DLD1 (cell line): ENCODE measurements at regions not wholly inside any gene's neighbourhood (a gene's known extent, or its start where the extent isn't known, plus 50 kb on each side); places are given as distances from the start of the nearest gene placed in this dataset.
"Not testable (repeated sequence)": the region's sequence is repeated elsewhere in the genome, so short reads cannot be mapped to it uniquely, and the experiment has no call there.

ENCODE experiments used
- in situ Hi-C: cut with HindIII; loops from 2 replicates; pipeline ENCODE4 v1.10.0; 2017; ENCODE audit warnings: low sequenced_read_pairs

DNA sequence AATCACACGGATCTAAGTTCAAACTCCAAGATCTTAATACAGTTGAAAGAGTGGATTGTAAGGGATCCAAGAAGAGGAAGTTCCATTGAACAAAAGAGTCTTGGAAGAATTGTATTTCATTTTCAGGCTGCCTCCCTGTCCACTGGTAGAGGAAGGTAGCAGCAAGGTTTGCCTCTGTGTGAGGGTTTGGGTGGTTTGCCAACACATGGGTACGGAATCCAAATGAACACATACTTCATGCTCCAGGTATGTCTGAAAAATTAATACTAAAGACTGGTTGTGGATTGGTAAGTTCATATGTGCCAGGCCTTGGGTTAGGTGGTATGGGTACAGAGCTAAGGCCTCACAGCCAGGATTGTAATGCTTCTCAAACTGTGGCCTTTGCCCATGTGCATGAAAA is 523.6 kb upstream of the BOD1L1 start:
- in situ Hi-C loops: no loop called here

DNA sequence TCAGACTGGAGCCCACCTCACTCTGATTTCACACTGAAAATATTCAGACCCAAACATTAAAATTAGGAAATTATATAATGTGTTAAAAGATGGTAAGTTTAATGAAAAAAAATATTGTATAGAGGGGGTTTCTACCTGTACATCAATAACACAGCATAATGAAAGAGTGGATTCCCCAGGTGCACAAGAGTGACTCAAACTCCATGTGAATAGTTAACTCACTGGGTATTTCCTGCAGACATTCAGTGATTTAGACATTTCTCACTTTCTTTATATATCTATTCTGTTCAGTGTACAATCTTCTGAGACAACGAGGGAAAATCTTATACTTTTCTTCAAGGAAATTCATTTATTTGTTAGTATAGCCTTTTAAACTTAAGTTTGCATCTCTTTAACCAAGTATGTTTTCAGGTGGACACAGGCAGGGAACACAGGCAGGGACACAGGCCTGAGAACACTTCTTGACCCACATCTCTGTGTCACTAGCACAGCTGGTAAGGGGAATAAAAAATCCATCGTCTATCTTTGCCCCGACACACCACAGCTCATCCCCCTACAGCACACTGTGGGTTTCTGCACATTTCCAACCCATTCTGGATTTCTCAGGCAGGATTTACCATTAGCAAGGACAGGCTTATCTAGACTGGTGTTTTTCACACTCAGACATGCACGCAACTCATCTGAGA is 525.5 kb upstream of the BOD1L1 start:
- in situ Hi-C loops: no loop called here

DNA sequence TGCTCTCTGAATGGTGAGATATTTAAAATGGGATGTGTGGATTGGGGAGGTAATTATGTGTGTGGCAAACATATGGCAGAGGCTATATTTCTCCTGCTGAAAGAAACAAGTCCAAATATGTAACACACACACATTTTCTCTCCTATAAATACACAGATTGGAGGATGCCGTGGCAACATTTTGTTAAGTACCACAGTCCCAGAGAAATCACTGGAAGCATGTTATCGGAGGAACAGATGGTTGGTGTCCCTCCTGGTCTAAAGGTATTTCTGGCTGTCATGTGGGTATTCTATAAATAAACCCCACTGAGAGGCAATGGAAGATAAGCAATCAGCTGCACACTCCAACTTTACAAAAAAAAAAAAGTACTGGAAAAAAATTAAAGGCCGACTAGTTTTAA is 528.3 kb upstream of the BOD1L1 start:
- in situ Hi-C loops: no loop called here

DNA sequence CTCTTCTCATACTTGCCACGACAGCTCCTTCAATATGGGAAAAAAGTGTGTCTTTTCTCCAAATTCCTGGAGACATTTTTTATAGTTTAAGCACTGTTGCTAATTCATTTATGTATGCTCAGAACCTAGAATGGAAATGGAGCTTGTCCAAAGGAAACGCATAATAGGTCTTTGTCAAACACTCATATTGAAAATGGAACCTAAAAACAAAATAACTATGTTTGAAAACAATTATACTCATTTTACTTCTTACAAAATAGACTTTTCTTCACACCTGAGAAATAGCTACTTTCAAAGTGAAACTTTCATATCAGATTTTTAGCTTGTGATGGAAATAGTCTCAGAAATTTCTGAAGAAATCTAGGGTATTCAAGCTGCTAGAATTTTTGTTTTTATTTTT is 529.7 kb upstream of the BOD1L1 start:
- in situ Hi-C loops: no loop called here

DNA sequence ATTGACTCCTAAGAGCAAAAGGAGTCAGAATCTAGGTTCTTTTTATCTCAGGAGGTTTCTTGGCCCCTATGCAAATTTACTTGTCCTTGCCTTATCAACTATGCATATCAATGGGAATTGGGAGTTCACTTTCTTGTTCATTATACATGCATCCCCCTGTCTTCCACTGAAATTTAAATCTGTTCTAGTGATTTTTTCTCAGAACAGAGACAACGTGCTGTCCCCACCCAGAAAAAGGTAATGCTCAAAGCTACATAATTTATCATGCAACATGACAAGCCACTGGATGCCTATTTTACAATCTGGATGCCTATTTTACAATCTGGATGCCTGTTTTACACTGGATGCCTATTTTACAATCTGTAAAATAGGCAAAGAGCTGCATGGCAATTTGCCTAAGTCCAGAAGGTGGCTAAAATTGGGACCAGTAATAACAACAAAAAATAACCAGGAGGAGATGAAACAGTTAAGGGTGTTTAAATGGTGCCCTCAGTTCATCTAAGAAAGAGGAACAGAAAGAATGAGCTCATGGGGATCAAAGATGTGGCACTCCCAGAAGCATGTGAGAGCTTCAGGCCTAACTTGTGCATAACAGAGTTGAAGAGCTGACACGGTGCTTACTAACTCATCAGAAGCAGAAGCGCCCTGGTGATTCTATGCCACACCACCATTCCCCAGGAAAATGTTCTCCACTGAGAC is 537.8 kb upstream of the BOD1L1 start:
- in situ Hi-C loops: no loop called here

DNA sequence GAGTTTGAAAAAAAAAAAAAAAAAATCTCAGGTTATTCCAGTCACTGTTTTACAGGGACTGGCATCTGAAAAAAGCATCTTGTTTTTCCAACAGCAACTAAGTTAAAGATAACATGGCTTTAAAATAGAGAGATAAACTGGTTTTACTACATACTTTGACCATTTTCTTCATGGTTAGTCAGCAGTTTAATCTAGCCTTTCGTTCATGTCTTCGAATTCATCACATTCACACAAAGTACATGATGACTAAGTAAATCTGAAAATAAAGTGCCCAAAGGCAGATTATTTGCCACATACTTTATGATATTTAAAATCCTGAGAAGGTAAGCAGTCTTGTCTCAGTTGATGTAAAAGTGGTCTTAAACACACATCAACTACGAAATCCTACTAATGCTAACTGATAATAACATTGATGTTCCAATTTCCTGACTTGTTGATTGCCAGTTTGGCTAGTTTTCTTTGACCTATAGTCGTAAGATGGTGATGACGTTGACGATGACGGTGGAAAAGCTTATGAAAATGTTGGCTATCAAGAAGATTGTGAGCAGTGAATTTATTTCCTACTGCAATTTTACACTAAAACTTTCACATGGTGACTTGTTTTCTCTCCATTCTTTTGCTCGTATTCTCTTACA is 540.5 kb upstream of the BOD1L1 start:
- in situ Hi-C loops: no loop called here

DNA sequence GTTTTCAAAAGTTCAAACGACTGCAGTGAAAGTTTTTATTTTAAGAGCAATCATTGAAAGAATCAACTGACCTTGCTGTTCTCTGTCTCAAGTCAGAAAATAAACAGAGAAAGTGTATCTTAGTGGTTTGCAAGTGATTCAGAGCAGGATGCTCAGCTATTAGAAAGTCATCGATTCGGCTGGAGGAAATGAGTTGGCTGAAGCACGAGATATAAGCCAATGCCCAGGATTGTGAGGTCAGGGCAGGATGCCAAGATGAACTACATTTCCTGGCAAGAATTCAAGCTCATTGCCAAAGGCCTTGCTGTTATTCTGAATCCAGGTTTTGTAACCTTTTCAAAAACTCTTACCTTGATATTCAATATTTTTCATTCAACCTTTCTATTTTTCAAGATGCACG is 541.4 kb upstream of the BOD1L1 start:
- in situ Hi-C loops: no loop called here

DNA sequence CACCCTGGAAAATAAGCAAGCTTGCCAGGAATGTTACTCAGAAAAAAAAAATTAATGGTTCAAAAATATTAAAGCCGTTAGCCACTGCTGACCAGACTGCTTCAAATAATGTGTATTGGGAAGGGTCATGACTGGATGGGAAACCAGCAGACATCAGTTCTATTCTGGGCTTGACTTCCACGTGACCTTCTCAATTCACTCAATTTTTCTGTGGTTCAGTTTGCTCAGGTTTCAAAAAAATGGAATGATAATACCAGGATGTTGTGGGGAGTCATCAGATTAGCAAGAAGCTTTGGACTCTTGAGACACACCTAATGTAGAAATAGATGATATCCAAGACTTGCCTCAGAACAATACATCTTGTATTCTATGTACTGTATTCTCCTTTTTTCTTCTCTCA is 541.9 kb upstream of the BOD1L1 start:
- in situ Hi-C loops: no loop called here

DNA sequence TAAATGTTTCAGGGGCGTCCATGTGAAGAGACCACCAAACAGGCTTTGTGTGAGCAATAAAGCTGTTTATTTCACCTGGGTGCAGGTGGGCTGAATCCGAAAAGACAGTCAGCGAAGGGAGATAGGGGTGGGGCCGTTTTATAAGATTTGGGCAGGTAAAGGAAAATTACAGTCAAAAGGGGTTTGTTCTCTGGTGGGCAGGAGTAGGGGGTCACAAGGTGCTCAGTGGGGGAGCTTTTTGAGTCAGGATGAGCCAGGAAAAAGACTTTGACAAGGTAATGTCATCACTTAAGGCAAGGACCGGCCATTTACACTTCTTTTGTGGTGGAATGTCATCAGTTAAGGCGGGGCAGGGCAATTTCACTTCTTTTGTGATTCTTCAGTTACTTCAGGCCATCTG is 542.4 kb upstream of the BOD1L1 start:
- in situ Hi-C loops: not testable (repeated sequence)

DNA sequence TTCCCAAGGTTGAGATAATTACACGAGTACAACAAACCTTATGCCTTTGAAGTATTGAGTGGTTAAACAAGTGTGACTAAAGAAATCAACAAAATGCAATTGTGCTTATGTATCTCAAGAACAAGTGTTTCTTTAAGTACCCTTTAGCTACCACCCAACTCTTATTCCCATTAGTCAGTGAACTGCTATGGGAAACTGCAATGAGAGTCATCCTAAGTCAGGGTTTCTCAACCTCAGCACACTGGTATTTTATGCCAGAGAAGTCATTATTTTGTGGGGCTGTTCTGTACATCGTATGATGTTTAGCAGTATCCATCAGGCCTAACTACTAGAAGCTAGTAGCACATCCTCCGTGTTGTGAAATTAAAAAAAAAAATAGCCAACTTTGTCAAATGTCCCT is 549.1 kb upstream of the BOD1L1 start:
- in situ Hi-C loops: no loop called here

DNA sequence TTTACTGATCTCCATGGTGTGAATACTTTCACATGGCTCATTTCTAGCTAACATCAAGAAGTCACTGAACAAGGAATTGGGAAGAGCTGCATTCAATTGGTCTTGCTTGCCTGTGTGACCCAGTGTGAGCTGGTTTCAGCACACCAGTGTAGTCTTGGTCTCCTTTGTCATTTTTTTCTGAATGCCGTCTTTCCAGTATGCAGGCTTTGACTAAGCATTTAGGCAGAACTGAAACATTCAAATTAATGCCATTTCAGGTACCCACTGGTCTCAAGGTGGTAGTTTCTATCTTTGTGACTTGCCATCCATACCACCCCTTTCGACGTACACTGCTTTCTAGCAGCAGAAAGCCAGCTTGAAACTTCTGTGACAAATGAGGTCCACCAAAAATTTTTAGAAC is 550.5 kb upstream of the BOD1L1 start:
- in situ Hi-C loops: no loop called here

DNA sequence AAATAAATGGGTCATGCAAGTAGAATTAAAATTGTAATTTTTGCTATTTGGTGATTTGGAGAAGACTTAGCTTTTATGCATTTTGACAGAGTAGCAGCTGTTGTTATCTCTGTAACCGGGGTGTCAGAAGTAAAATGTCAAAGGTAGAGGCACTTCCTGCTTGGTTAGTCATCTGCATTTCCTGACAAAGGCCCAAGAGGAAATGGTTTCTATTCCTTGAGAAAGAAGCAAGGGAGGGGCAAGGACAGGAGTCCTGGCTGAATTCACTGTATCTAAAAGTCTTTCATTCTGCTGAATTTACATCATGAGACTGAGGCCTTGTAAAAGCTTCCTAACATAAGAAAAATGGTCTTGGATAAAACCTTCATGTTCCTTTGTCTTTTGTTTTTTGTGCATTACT is 550.9 kb upstream of the BOD1L1 start:
- in situ Hi-C loops: no loop called here

DNA sequence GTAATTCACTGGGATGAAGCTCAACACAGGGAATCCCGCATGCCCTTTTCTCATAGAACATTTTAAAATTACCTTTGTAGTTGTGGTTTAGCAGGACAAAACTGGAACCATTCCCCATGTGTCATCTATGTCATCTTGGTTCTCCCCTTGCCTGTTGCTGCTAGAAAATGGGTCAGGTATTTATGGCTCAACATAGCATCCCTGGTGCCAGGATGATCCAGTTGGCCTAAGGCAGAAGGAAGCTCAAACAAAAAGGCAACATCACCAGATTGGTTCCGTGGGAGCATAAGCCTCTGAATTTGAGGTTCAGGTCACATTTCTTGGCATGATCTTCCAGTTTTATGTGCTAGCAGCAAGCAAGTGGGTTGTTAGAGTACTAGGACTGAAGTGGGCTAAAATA is 552.6 kb upstream of the BOD1L1 start:
- in situ Hi-C loops: no loop called here

DNA sequence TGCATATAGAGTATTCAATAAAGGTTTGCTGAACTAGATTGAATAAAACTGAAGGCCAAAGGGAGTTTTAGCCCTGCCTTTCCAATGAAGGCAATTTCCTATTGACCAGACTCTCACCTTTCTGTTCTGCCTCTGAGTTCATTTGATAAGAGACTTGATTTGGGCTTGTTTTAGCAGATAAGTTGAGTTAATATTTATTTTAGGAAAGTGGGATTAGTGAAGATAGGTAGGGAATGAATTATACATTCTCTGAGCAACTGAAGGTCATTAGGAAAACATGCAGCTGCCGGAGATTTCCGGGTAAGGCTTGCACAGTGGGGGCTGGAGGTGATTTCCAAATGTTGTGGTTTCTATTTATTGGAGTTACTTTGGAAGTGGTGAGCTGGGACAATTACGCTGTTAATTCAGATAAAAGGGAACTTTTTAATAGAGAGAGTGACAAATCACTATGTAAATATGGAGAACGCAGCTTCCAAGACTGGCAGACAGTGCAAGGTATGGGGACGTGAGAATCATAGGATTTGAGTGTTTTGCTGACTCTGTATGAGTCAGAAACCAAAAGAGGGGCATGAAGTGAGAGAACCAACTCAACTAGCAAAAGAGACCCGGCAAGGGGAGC is 553.6 kb upstream of the BOD1L1 start:
- in situ Hi-C loops: no loop called here

DNA sequence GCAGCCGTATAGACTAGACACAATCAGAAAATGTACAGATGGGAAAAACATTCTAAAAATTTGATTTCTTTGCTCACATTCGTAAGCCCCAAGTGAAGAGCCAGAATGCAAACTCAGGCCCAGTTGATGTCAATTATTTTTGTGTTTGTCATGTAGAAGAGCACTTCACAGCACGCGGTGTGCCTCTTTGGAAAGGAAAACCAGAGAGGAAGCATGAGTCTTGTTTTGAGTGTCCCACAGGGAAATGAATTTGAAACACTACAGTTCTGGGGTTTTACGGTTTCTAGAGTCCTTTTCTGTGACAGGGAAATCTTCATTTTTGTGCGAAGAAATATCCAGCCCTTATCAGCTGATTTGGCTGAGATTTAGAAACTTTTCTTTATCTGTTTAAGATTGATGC is 554.6 kb upstream of the BOD1L1 start:
- in situ Hi-C loops: no loop called here

DNA sequence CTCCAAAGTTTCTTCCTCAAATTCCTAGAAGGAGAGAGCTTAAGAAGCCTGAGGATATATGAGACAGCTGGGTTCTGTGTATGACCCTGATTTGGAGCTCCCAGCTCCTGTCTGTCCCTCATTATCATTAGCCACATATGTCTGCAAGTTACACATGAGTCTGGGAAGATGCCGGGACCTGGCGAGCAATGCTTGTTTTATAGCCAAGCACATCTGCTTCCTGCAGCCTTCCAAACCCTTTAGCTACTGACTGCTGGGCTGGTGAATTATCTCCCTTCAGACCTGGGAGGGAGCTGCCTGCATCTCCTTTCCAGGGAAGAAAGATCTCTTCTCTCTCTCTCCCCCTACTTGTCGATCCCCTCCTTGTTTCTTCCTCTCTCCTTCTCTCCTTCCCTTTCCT is 556.7 kb upstream of the BOD1L1 start:
- in situ Hi-C loops: no loop called here

DNA sequence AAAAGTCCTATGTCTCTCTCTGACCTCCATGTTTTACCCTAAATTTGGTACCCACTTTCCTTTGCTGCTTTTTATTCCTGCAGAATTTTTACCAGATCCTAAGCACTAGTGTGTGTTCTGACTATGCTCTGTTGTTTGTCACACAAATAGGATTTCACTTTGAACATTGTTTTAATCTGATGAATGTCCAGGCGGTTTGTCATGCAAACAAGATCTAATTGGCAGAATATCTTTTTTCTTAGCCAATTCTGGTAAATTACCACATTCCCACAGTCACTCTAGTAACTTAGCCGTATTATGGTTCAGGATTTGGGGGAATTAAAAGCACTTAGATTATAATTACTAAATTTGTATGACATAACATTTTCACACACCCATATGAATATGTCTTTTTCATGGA is 557.2 kb upstream of the BOD1L1 start:
- in situ Hi-C loops: no loop called here

DNA sequence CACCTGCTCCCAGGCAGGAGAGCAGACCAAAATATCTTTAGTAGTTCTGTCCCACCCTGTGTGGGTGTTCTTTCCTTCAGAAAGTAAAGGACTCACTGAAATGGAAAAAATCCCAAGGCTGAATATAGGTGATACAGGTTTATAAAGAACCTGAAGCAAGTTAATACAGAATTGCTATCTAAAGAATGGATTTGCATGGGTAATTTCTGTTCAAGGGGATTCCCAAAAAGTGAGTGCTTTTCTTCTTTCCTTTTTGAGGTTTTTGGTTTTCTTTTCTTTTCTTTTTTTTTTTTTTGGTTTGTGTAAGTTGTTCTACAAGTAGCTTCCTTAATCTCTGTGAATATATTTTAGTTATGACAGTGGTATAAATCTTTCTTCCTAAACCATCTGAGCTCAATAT is 560.7 kb upstream of the BOD1L1 start:
- in situ Hi-C loops: no loop called here

DNA sequence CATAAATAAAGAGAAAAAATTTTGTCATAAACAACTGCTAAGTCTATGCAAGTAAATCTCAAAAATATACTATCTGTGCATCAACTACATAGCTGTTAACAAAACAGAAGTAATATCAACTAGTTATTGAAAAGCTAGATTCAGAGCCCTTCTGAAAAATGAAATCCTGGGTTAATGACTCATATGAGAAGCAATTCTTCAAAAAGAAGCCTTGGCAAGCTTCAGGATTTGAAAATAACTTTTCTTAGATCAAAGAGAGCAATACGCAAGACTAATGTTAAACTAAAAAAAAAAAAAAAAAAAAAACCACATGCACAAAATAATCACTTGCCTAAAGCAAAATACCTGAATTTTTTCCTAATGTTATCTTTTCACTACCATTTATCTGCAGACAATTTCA is 566.1 kb upstream of the BOD1L1 start:
- in situ Hi-C loops: no loop called here

DNA sequence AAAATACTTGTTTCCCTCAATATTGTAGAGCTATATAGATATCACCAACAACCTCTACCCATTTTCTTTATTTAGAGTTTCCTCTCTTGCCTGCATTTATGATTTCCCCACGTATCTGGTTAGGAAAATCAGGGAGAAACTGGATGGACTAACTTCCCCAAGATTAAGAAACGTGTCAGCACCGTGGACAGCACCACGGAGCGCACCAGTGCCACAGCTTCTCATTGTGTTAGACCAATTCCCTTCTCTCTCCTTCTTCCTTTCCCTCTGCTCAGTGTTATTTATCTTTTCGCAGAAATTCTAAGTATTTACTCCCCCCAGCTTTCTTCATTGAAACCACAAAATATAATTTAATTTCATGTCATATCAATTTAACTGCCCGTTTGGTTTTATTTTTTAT is 568.6 kb upstream of the BOD1L1 start:
- in situ Hi-C loops: no loop called here

DNA sequence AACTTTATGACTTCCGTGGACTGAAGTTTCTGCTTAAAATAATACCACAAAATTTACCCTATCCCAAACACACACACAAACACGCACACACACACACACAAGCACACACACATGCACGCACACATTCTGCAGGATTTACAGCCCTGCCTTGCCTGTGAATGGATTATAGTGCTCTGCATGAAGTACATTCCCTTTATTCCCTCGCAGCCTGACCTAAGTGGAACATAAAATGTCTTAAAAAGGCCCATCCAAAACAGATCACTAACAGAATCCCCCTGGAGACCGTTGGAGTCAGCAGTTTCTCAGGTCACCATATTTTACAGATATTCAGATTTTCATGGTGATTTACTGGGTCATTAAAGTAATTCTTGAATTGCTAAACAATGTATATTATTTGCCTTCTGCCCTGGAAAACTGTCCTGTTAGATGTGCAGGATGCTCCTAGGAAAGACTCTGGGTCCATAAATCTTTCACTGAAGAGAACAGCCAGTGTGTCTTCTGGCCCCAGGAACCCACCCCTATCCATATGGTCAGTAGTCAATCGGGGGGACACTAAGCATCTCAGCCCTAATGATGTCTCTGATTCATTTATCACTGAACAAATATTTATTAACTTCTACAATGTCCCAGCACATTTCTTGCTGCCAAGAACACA is 587.7 kb upstream of the BOD1L1 start:
- in situ Hi-C loops: no loop called here

DNA sequence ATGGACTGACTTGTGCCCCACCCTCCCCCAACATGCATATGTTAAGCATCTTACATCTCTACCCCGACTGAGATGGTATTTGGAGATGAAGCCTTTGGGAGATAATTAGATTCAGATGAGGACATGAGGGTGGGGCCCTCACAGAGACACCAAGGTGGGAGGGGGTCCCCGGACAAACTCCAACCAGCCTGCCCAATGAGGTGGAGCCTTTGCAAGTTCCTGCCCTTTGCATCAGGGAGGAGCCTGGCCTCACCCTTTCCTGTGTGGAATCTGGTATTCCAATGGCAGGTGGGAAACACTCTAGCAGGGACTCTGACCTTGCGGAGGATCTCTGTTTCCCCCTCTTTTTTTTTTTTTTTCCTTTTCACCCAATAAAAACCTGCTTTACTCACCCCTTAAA is 589.9 kb upstream of the BOD1L1 start:
- in situ Hi-C loops: no loop called here
